K562 (cell line): ENCODE measurements at regions not wholly inside any gene's neighbourhood (a gene's known extent, or its start where the extent isn't known, plus 50 kb on each side); places are given as distances from the start of the nearest gene placed in this dataset.

Experiments used
- ATAC-seq: fragments of 200-7000 bp; cut with Tn5 transposase; 3 replicates; pipeline ENCODE4 v1.9.1; 2020; ENCODE audit warnings: moderate library complexity
- BruUV-seq: library from RNA; stranded (reverse); fragments of 400-500 nt; replicated peaks from 2 replicates; lab custom pipeline; 2021; lab: Mats Ljungman, UMichigan
- CTCF ChIA-PET: fragments of 300-600 bp; formaldehyde crosslinking; extraction: SDS; loops from one replicate; lab custom pipeline; 2021; ENCODE audit warnings: low intra/inter-chr PET ratio; lab: Yijun Ruan, JAX
- POLR2A ChIA-PET: fragments of 300-600, 350-650 bp; sonication (Branson Sonifier 250); formaldehyde crosslinking; extraction: SDS; loops from one replicate; lab custom pipeline; 2021; ENCODE audit warnings: antibody characterized with exemption, inconsistent platforms; lab: Yijun Ruan, JAX
- DNase-seq, 4 experiments: peaks; one replicate each; pipeline versions ENCODE4 v3.0.0 to v3.0.0-alpha.2; 2011 to 2018; ENCODE audit warnings: low spot score in 3 of 4, mixed read lengths in 3 of 4; ENCODE audit errors: extremely low read depth in 1 of 4
- FAIRE-seq: peaks from 2 replicates; lab custom pipeline; 2011; peaks lifted over from hg19 to GRCh38; lab: Jason Lieb, UNC
- H2AFZ ChIP-seq: 2 replicates; pipeline ENCODE4 v1.6.0; 2011; ENCODE audit warnings: low read depth, low read length, control low read depth, inconsistent platforms
- H3K27ac ChIP-seq: fragments of 200-600 bp; 3 replicates; pipeline ENCODE4 v1.8.0; 2011; ENCODE audit warnings: low read depth, mild to moderate bottlenecking, control low read depth, inconsistent platforms, low read length, moderate library complexity, mixed read lengths; ENCODE audit errors: extremely low read depth
- H3K27me3 ChIP-seq, 2 experiments: fragments of 300-600 bp in 1 of 2; 2 replicates in 1 of 2; 3 replicates in 1 of 2; pipeline versions ENCODE4 v1.6.0 to v1.8.0; 2011; ENCODE audit warnings: inconsistent platforms in 2 of 2, low read length in 2 of 2, mild to moderate bottlenecking in 1 of 2, mixed read lengths in 1 of 2, moderate library complexity in 1 of 2; ENCODE audit not compliant: control insufficient read depth in 2 of 2, insufficient read depth in 2 of 2
- H3K36me3 ChIP-seq: fragments of 300-600 bp; 3 replicates; pipeline ENCODE4 v1.8.0; 2011; ENCODE audit warnings: mild to moderate bottlenecking, low read length, inconsistent platforms; ENCODE audit not compliant: control insufficient read depth, insufficient read depth
- H3K4me1 ChIP-seq, 2 experiments: fragments of 200-600 bp in 1 of 2; replicated peaks in 1 of 2; 2 replicates in 1 of 2; 3 replicates in 1 of 2; pipeline versions ENCODE4 v1.5.1 to v1.8.0; 2011; ENCODE audit warnings: inconsistent platforms in 2 of 2, low read length in 2 of 2, mild to moderate bottlenecking in 1 of 2, mixed read lengths in 1 of 2, moderate library complexity in 1 of 2; ENCODE audit not compliant: control insufficient read depth in 2 of 2, insufficient read depth in 2 of 2
- H3K4me2 ChIP-seq: 2 replicates; pipeline ENCODE4 v1.6.1; 2011; ENCODE audit warnings: low read length, control low read depth, inconsistent platforms, mixed read lengths; ENCODE audit not compliant: insufficient read depth
- H3K4me3 ChIP-seq: fragments of 200-600 bp; sonication (generic), shearing (Covaris generic); 2 replicates; pipeline ENCODE4 v1.5.1; 2016; ENCODE audit warnings: control low read depth, inconsistent platforms
- H3K79me2 ChIP-seq: fragments of 200-600 bp; 3 replicates; pipeline ENCODE4 v1.8.0; 2011; ENCODE audit warnings: low read length, inconsistent platforms; ENCODE audit not compliant: control insufficient read depth, insufficient read depth
- H3K9ac ChIP-seq, 2 experiments: 2 replicates each; pipeline versions ENCODE4 v1.6.0 to v1.6.1; 2011; ENCODE audit warnings: low read depth in 2 of 2, low read length in 2 of 2, control low read depth in 1 of 2, inconsistent platforms in 1 of 2, mild to moderate bottlenecking in 1 of 2, mixed read lengths in 1 of 2; ENCODE audit not compliant: insufficient read depth in 1 of 2
- H3K9me1 ChIP-seq: one replicate; pipeline ENCODE4 v1.6.0; 2011; ENCODE audit warnings: inconsistent platforms, mild to moderate bottlenecking, low read length, moderate library complexity; ENCODE audit not compliant: control insufficient read depth, insufficient read depth
- H3K9me3 ChIP-seq: replicated peaks from 2 replicates; pipeline ENCODE4 v1.5.1; 2011; ENCODE audit warnings: low read depth, low read length, inconsistent platforms; ENCODE audit not compliant: control insufficient read depth, insufficient read depth
- H4K20me1 ChIP-seq: replicated peaks from 2 replicates; pipeline ENCODE4 v1.6.1; 2011; ENCODE audit warnings: low read length, inconsistent platforms, mixed read lengths; ENCODE audit not compliant: control insufficient read depth, insufficient read depth
- CBFB ChIP-seq: sonication (generic); formaldehyde crosslinking; IDR thresholded peaks from 2 replicates; pipeline ENCODE4 v1.4.0; 2020; ENCODE audit warnings: mild to moderate bottlenecking, missing genetic modification reagents
- CEBPB ChIP-seq: fragments of 450-650 bp; IDR thresholded peaks from 2 replicates; pipeline ENCODE4 v1.6.1; 2016; ENCODE audit warnings: missing genetic modification characterization, missing compliant biosample characterization
- CGGBP1 ChIP-seq: fragments of 250-450 bp; sonication (Bioruptor Pico); IDR thresholded peaks from 2 replicates; pipeline ENCODE4 v1.9.0; 2021; ENCODE audit warnings: mild to moderate bottlenecking
- CTCF ChIP-seq, 3 experiments: IDR thresholded peaks in 2 of 3; conservative IDR thresholded peaks in 1 of 3; 2 replicates each; pipeline ENCODE4 v1.5.1; 2011 to 2012; ENCODE audit warnings: low read length in 3 of 3, mild to moderate bottlenecking in 3 of 3, control low read depth in 2 of 3, improper control_type of control experiment in 1 of 3, inconsistent platforms in 1 of 3, low read depth in 1 of 3, mixed read lengths in 1 of 3, moderate library complexity in 1 of 3; ENCODE audit not compliant: insufficient read depth in 2 of 3
- DPF2 ChIP-seq: fragments of 450-650 bp; IDR thresholded peaks from 2 replicates; pipeline ENCODE4 v1.6.1; 2016
- GTF2B ChIP-seq: IDR thresholded peaks from 2 replicates; pipeline ENCODE4 v1.6.1; 2011; ENCODE audit not compliant: insufficient read length; ENCODE audit errors: extremely low read depth
- HDAC2 ChIP-seq: fragments of 450-650 bp; IDR thresholded peaks from 2 replicates; pipeline ENCODE4 v1.6.1; 2016; ENCODE audit warnings: mild to moderate bottlenecking
- NFE2 ChIP-seq: IDR thresholded peaks from 2 replicates; pipeline ENCODE4 v1.6.1; 2014; ENCODE audit warnings: antibody characterized with exemption, low read depth
- NFIC ChIP-seq: fragments of 450-650 bp; IDR thresholded peaks from 2 replicates; pipeline ENCODE4 v1.6.1; 2017; ENCODE audit warnings: mild to moderate bottlenecking, inconsistent platforms
- NFIX ChIP-seq: fragments of 250-450 bp; sonication (Bioruptor Pico); IDR thresholded peaks from 2 replicates; pipeline ENCODE4 v1.4.0; 2020; ENCODE audit warnings: low read depth, mild to moderate bottlenecking, moderate library complexity
- SMARCA4 ChIP-seq: fragments of 450-650 bp; IDR thresholded peaks from 2 replicates; pipeline ENCODE4 v1.6.1; 2016
- TAF7 ChIP-seq: fragments of 450-650 bp; IDR thresholded peaks from 2 replicates; pipeline ENCODE4 v1.6.1; 2016; ENCODE audit warnings: missing genetic modification characterization, missing compliant biosample characterization
- TARDBP ChIP-seq: fragments of 450-650 bp; IDR thresholded peaks from 2 replicates; pipeline ENCODE4 v1.6.1; 2016
- TCF7 ChIP-seq: sonication (generic); IDR thresholded peaks from 2 replicates; pipeline ENCODE4 v1.6.1; 2016; ENCODE audit warnings: antibody characterized with exemption, borderline replicate concordance
- ZFP36 ChIP-seq: fragments of 150-350 bp; IDR thresholded peaks from 2 replicates; pipeline ENCODE4 v1.6.1; 2018; ENCODE audit warnings: low read length, low read depth; ENCODE audit not compliant: partially characterized antibody
- ZNF197 ChIP-seq: fragments of 200-800 bp; sonication (Bioruptor generic); IDR thresholded peaks from 2 replicates; pipeline ENCODE4 v1.6.1; 2016; ENCODE audit warnings: low read depth, missing genetic modification characterization, missing compliant biosample characterization
- ZZZ3 ChIP-seq: fragments of 450-650 bp; IDR thresholded peaks from 2 replicates; pipeline ENCODE4 v1.6.1; 2016; ENCODE audit warnings: antibody characterized with exemption, mild to moderate bottlenecking, moderate library complexity
- WGBS: fragments of 100-300 bp; shearing (Covaris generic); methylation state at CpG from one replicate; pipeline ENCODE4 v1.1.6; 2016; ENCODE audit warnings: low coverage, mixed read lengths; ENCODE audit not compliant: insufficient coverage; ENCODE audit errors: missing lambda C conversion rate; 5-methylcytosine and 5-hydroxymethylcytosine counted together
- in situ Hi-C: fragments of 300-500 bp; cut with MboI; formaldehyde crosslinking; loops from 4 replicates; pipeline ENCODE4 v1.15.0; 2018; ENCODE audit warnings: inconsistent platforms, mixed read lengths
- intact Hi-C: fragments of 100-400 bp; cut with micrococcal nuclease; formaldehyde crosslinking; loops from 2 replicates; pipeline ENCODE4 v1.14.2; 2022

- TF ChIP-seq TCF7 (no peak), GTF2B (no peak), SMARCA4 (no peak)
- TF ChIP-seq, all 486 proteins: peak for 0
Observed at GRCh38 chr18:76713432-76713831, 108.9 kb upstream of the ZNF236 start (continued).

- Histone ChIP-seq H3K36me3 (no peaks in the 10 kb centered on the region), H3K4me1 (peaks cover 0 to 10% of the 10 kb centered on the region in 2 experiments; a peak in 1 of 5 replicates), H3K27me3 (peaks cover 0 to 28% of the 10 kb centered on the region in 2 experiments; a peak in 2 of 5 replicates), H3K79me2 (no peaks in the 10 kb centered on the region), H3K4me3 (no peak overlapping the region), H3K9me1 (no peaks in the 10 kb centered on the region), H3K4me2 (no peak overlapping the region), H4K20me1 (no peaks in the 10 kb centered on the region), H2AFZ (no peak overlapping the region), H3K27ac (no peak overlapping the region), H3K9ac (no peak overlapping the region), H3K9me3 (no peaks in the 10 kb centered on the region)
- WGBS: 2% methylated on average over 13 of the region's 16 CpGs
- intact Hi-C loops (no loop called here), in situ Hi-C loops (no loop called here)
- DNase-seq (no peak), ATAC-seq (no peak), FAIRE-seq (no peak)
- ChIA-PET CTCF (no interaction called here), POLR2A (interaction anchor here (0.5 kb wide), 1 partner anchor 9 kb away, joined by 3 read pairs; no protein-coding TSS in a partner anchor)
- BruUV-seq: no TSS peak
- TF ChIP-seq CGGBP1 (CRISPR knock-in tag) (no peak), ZZZ3 (no peak), TAF7 (no peak), NFIX (no peak), CEBPB (tag) (no peak), CTCF (IDR thresholded peaks at IDR 0.05 in 2 of 3, conservative IDR thresholded peaks at IDR 0.05 in 1 of 3; ENCODE audit: insufficient read depth in 2 of 3, low read depth in 1 of 3, low read length in 3 of 3) (no peak), CBFB (CRISPR knock-in tag) (no peak), HDAC2 (no peak), NFE2 (no peak), TARDBP (no peak), NFIC (no peak), ZFP36 (no peak), DPF2 (no peak), ZNF197 (CRISPR knock-in tag) (no peak)
Observed at GRCh38 chr18:76712511-76713140, 109.7 kb upstream of the ZNF236 start.
